Mammary epithelial cell (primary cell): ENCODE measurements at regions not wholly inside any gene's neighbourhood (a gene's known extent, or its start where the extent isn't known, plus 50 kb on each side); places are given as distances from the start of the nearest gene placed in this dataset.

ENCODE experiments used
- CTCF ChIP-seq, 2 donors: IDR thresholded peaks in 1 of 2; conservative IDR thresholded peaks in 1 of 2; 2 replicates each; pipeline ENCODE4 v1.5.1; 2011 to 2012; ENCODE audit warnings: inconsistent platforms in 2 of 2, low read length in 2 of 2, mild to moderate bottlenecking in 2 of 2, control low read depth in 1 of 2, low read depth in 1 of 2; ENCODE audit not compliant: insufficient read depth in 1 of 2; ENCODE audit errors: extremely low read depth in 1 of 2
- EZH2 ChIP-seq: IDR thresholded peaks from 2 replicates; pipeline ENCODE4 v1.6.1; 2012; ENCODE audit warnings: low read length, inconsistent platforms, borderline replicate concordance

GRCh38 chr7:46886669-46887374, 695.1 kb downstream of the TNS3 start:
- TF ChIP-seq CTCF (conservative IDR thresholded peaks at IDR 0.05 in 1 of 2, IDR thresholded peaks at IDR 0.05 in 1 of 2; ENCODE audit: extremely low read depth in 1 of 2, insufficient read depth in 1 of 2, low read depth in 1 of 2, low read length in 2 of 2) (no peak), EZH2 (no peak)
